ENCODE measurements at regions not wholly inside any gene's neighbourhood (a gene's known extent, or its start where the extent isn't known, plus 50 kb on each side); places are given as distances from the start of the nearest gene placed in this dataset.

GRCh38 chrX:5080791-5081190 lies 1147.9 kb downstream of the NLGN4X start:
- no peak overlapping the region for H3K4me3 Mint-ChIP-seq
- peaks cover 0 to 11% (median 0%) of the 10 kb centered on the region in 9 donors for H3K9me3 Mint-ChIP-seq
- no peak overlapping the region for H3K27ac Mint-ChIP-seq
- POLR2A ChIA-PET = no interaction called here
- ATAC-seq (no peak), DNase-seq (no peak)
- no peaks in the 10 kb centered on the region for H3K27me3 Mint-ChIP-seq
- H3K4me1 Mint-ChIP-seq = no peaks in the 10 kb centered on the region
- no peaks in the 10 kb centered on the region for H3K36me3 Mint-ChIP-seq

- POLR2A ChIA-PET = no interaction called here
- ATAC-seq (no peak), DNase-seq (no peak)
- Mint-ChIP-seq H3K27me3 (no peaks in the 10 kb centered on the region), H3K9me3 (peaks cover 0 to 3% (median 0%) of the 10 kb centered on the region in 9 donors), H3K36me3 (no peaks in the 10 kb centered on the region), H3K4me3 (no peak overlapping the region), H3K4me1 (no peaks in the 10 kb centered on the region), H3K27ac (no peak overlapping the region)
Measured at GRCh38 chrX:5068550-5068949, 1160.1 kb downstream of the NLGN4X start.

- H3K27me3 Mint-ChIP-seq = no peaks in the 10 kb centered on the region
- ATAC-seq (no peak), DNase-seq (no peak)
- H3K9me3 Mint-ChIP-seq = peaks cover 0 to 13% (median 2%) of the 10 kb centered on the region in 9 donors
- H3K27ac Mint-ChIP-seq = no peak overlapping the region
- POLR2A ChIA-PET = no interaction called here
- no peak overlapping the region for H3K4me3 Mint-ChIP-seq
- H3K36me3 Mint-ChIP-seq = no peaks in the 10 kb centered on the region
- no peaks in the 10 kb centered on the region for H3K4me1 Mint-ChIP-seq
Measured at GRCh38 chrX:5057786-5058185, 1170.9 kb downstream of the NLGN4X start.

- POLR2A ChIA-PET = no interaction called here
- Mint-ChIP-seq H3K4me1 (no peaks in the 10 kb centered on the region), H3K36me3 (no peaks in the 10 kb centered on the region), H3K4me3 (no peak overlapping the region), H3K27me3 (no peaks in the 10 kb centered on the region), H3K9me3 (peaks cover 0 to 13% (median 0%) of the 10 kb centered on the region in 9 donors), H3K27ac (no peak overlapping the region)
- no peak for DNase-seq
- ATAC-seq = no peak
Measured at GRCh38 chrX:5054852-5055251, 1173.8 kb downstream of the NLGN4X start.

GRCh38 chrX:5051831-5052491 lies 1176.7 kb downstream of the NLGN4X start:
- H3K4me3 Mint-ChIP-seq = no peak overlapping the region
- H3K27ac Mint-ChIP-seq = no peak overlapping the region
- peaks cover 0 to 13% (median 0%) of the 10 kb centered on the region in 9 donors for H3K9me3 Mint-ChIP-seq
- DNase-seq (no peak), ATAC-seq (no peak)
- no peaks in the 10 kb centered on the region for H3K4me1 Mint-ChIP-seq
- H3K36me3 Mint-ChIP-seq = no peaks in the 10 kb centered on the region
- no peaks in the 10 kb centered on the region for H3K27me3 Mint-ChIP-seq
- POLR2A ChIA-PET = no interaction called here

- no peak for DNase-seq
- no peaks in the 10 kb centered on the region for H3K4me1 Mint-ChIP-seq
- H3K4me3 Mint-ChIP-seq = no peak overlapping the region
- peaks cover 0 to 17% (median 0%) of the 10 kb centered on the region in 9 donors for H3K9me3 Mint-ChIP-seq
- POLR2A ChIA-PET = no interaction called here
- H3K27ac Mint-ChIP-seq = no peak overlapping the region
- ATAC-seq = no peak
- no peaks in the 10 kb centered on the region for H3K27me3 Mint-ChIP-seq
- H3K36me3 Mint-ChIP-seq = no peaks in the 10 kb centered on the region
Measured at GRCh38 chrX:5042563-5042962, 1186.1 kb downstream of the NLGN4X start.

- no peak overlapping the region for H3K27ac Mint-ChIP-seq
Measured at GRCh38 chrX:5031792-5032191, 1196.9 kb downstream of the NLGN4X start.

GRCh38 chrX:5015451-5015850 lies 1213.2 kb downstream of the NLGN4X start:
- Mint-ChIP-seq H3K4me3 (no peak overlapping the region), H3K27me3 (no peaks in the 10 kb centered on the region), H3K27ac (no peak overlapping the region), H3K36me3 (no peaks in the 10 kb centered on the region), H3K9me3 (peaks cover 0 to 10% (median 0%) of the 10 kb centered on the region in 9 donors), H3K4me1 (no peaks in the 10 kb centered on the region)
- DNase-seq (no peak), ATAC-seq (no peak)
- POLR2A ChIA-PET = no interaction called here

More at GRCh38 chrX:5031792-5032191, 1196.9 kb downstream of the NLGN4X start:
- Mint-ChIP-seq H3K9me3 (peaks cover 0 to 15% (median under 1%) of the 10 kb centered on the region in 9 donors), H3K27me3 (no peaks in the 10 kb centered on the region), H3K36me3 (peaks cover 0 to 4% (median 0%) of the 10 kb centered on the region in 3 donors), H3K4me3 (no peak overlapping the region), H3K4me1 (no peaks in the 10 kb centered on the region)
- DNase-seq = no peak
- ATAC-seq = no peak
- POLR2A ChIA-PET = no interaction called here

GRCh38 chrX:4994855-4995254 lies 1233.8 kb downstream of the NLGN4X start:
- ATAC-seq (no peak), DNase-seq (no peak)
- no peak overlapping the region for H3K4me3 Mint-ChIP-seq
- H3K27ac Mint-ChIP-seq = no peak overlapping the region
- no peaks in the 10 kb centered on the region for H3K27me3 Mint-ChIP-seq
- POLR2A ChIA-PET = no interaction called here
- H3K36me3 Mint-ChIP-seq = peaks cover 0 to 4% (median 0%) of the 10 kb centered on the region in 3 donors
- peaks cover 0 to 42% (median 4%) of the 10 kb centered on the region in 9 donors for H3K9me3 Mint-ChIP-seq
- no peaks in the 10 kb centered on the region for H3K4me1 Mint-ChIP-seq

GRCh38 chrX:4978613-4979012 lies 1250.1 kb downstream of the NLGN4X start:
- H3K36me3 Mint-ChIP-seq = no peaks in the 10 kb centered on the region
- H3K4me1 Mint-ChIP-seq = no peaks in the 10 kb centered on the region
- POLR2A ChIA-PET = no interaction called here
- no peak overlapping the region for H3K27ac Mint-ChIP-seq
- H3K9me3 Mint-ChIP-seq = peaks cover 0 to 10% (median 4%) of the 10 kb centered on the region in 9 donors
- ATAC-seq (no peak), DNase-seq (no peak)
- no peak overlapping the region for H3K4me3 Mint-ChIP-seq
- no peaks in the 10 kb centered on the region for H3K27me3 Mint-ChIP-seq

- ATAC-seq (no peak), DNase-seq (no peak)
- no peaks in the 10 kb centered on the region for H3K4me1 Mint-ChIP-seq
- no peaks in the 10 kb centered on the region for H3K36me3 Mint-ChIP-seq
- H3K27ac Mint-ChIP-seq = no peak overlapping the region
- H3K4me3 Mint-ChIP-seq = no peak overlapping the region
- peaks cover 0 to 20% (median 8%) of the 10 kb centered on the region in 9 donors for H3K9me3 Mint-ChIP-seq
- H3K27me3 Mint-ChIP-seq = no peaks in the 10 kb centered on the region
- POLR2A ChIA-PET = no interaction called here
Measured at GRCh38 chrX:4971646-4972045, 1257.0 kb downstream of the NLGN4X start.

GRCh38 chrX:4964112-4964511 lies 1250.7 kb upstream of the PRKX start:
- Mint-ChIP-seq H3K4me3 (no peak overlapping the region), H3K4me1 (no peaks in the 10 kb centered on the region), H3K27me3 (no peaks in the 10 kb centered on the region), H3K9me3 (peaks cover 0 to 15% (median 3%) of the 10 kb centered on the region in 9 donors), H3K27ac (no peak overlapping the region), H3K36me3 (no peaks in the 10 kb centered on the region)
- DNase-seq (no peak), ATAC-seq (no peak)
- POLR2A ChIA-PET = no interaction called here

GRCh38 chrX:4963432-4963831 lies 1250.0 kb upstream of the PRKX start:
- POLR2A ChIA-PET = no interaction called here
- peaks cover 0 to 15% (median 3%) of the 10 kb centered on the region in 9 donors for H3K9me3 Mint-ChIP-seq
- no peaks in the 10 kb centered on the region for H3K36me3 Mint-ChIP-seq
- no peaks in the 10 kb centered on the region for H3K4me1 Mint-ChIP-seq
- DNase-seq = no peak
- no peak overlapping the region for H3K4me3 Mint-ChIP-seq
- ATAC-seq = no peak
- no peaks in the 10 kb centered on the region for H3K27me3 Mint-ChIP-seq
- no peak overlapping the region for H3K27ac Mint-ChIP-seq

GRCh38 chrX:4944767-4945166 lies 1231.3 kb upstream of the PRKX start:
- ATAC-seq = no peak

More at GRCh38 chrX:4944767-4945166, 1231.3 kb upstream of the PRKX start:
- Mint-ChIP-seq H3K36me3 (no peaks in the 10 kb centered on the region), H3K27ac (no peak overlapping the region), H3K27me3 (no peaks in the 10 kb centered on the region), H3K4me3 (no peak overlapping the region), H3K4me1 (no peaks in the 10 kb centered on the region), H3K9me3 (peaks cover 0 to 14% (median 0%) of the 10 kb centered on the region in 9 donors)
- POLR2A ChIA-PET = no interaction called here
- DNase-seq = no peak
